Frontal cortex (tissue), 3 donors: ENCODE measurements at regions not wholly inside any gene's neighbourhood (a gene's known extent, or its start where the extent isn't known, plus 50 kb on each side); places are given as distances from the start of the nearest gene placed in this dataset.

Experiments used
- DNase-seq, 2 donors: peaks; one replicate each; pipeline ENCODE4 v3.0.0; 2012; ENCODE audit warnings: low spot score in 2 of 2
- FAIRE-seq: peaks from 2 replicates; lab custom pipeline; 2012; peaks lifted over from hg19 to GRCh38; lab: Jason Lieb, UNC
- donor health status: control.
- donor health status: control.
- donor health status: control.

GRCh38 chrX:39619182-39620009, 478.4 kb downstream of the BCOR start:
- no peak for FAIRE-seq
- DNase-seq, result no peak

- DNase-seq (no peak), FAIRE-seq (no peak)
These were observed 473.6 kb downstream of the BCOR start for GRCh38 chrX:39624166-39624565.

GRCh38 chrX:39625810-39626209, 471.9 kb downstream of the BCOR start:
- DNase-seq (no peak), FAIRE-seq (no peak)

DNA sequence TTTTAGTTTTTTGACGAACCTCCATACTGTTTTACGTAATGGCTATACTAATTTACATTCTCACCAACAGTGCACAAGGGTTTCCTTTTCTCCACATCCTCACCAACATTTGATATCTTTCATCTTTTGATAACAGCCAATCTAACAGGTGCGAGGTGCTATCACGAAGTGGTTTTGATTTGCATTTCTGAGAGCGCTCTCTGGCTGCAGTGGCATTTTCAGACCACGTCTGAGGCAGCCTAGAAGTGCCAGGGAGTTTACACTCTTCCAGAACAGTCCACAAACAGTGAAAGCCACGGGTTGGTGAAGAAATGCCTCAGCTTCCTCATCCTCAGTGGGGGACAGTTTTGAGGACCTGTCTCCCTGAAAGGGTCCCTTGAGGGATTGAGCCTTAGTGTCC, 471.0 kb downstream of the BCOR start:
- no peak for FAIRE-seq
- no peak for DNase-seq

- DNase-seq (no peak), FAIRE-seq (no peak)
These were observed 470.5 kb downstream of the BCOR start for GRCh38 chrX:39627257-39627656.

- DNase-seq (no peak), FAIRE-seq (no peak)
These were observed 468.8 kb downstream of the BCOR start for GRCh38 chrX:39629001-39629400.

DNA sequence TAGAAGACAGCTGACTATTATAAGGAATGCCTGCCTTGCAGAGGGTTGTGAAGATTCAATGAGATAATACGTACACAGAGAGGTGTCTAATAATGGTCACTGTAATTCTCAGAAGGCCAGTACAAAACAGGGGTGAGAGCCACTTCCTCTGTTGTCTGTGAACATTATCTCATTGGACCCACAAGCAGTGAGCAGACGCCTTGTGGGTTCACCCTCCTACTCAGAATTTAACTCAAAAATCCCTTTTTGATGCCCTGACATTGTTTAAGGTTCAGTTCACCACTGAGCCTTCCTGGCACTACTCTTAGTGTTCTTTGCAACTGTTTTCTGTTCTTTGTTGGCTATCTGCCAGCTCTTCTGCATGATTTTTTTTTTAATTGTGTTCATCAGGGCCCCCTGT, 467.4 kb downstream of the BCOR start:
- no peak for FAIRE-seq
- DNase-seq, result no peak

- FAIRE-seq (no peak), DNase-seq (no peak)
These were observed 466.2 kb downstream of the BCOR start for GRCh38 chrX:39631276-39632229.

GRCh38 chrX:39633293-39633692, 464.5 kb downstream of the BCOR start:
- FAIRE-seq (no peak), DNase-seq (no peak)

GRCh38 chrX:39636481-39636880, 461.3 kb downstream of the BCOR start:
- no peak for FAIRE-seq
- no peak for DNase-seq

- DNase-seq (no peak), FAIRE-seq (no peak)
These were observed 459.2 kb downstream of the BCOR start for GRCh38 chrX:39638526-39638925.

DNA sequence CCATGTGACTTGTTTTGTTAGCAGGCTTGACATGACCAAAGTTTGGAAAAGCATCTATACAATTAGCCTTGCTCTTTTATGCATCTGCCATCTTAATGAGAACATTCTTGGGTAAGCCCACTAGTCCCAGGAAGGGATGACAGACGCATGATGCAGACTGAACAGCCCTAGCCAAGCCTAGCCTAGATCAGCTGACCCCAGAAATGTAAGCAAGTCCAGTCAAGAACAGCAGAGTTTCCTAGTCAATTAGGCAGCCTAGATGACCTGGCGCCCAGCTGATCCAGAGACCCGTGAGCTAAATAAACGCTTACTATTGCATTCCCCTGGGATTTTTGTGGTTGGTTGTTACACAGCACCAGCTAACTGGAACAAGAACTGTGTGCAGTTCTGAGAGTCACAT, 457.9 kb downstream of the BCOR start:
- no peak for FAIRE-seq
- no peak for DNase-seq

DNA sequence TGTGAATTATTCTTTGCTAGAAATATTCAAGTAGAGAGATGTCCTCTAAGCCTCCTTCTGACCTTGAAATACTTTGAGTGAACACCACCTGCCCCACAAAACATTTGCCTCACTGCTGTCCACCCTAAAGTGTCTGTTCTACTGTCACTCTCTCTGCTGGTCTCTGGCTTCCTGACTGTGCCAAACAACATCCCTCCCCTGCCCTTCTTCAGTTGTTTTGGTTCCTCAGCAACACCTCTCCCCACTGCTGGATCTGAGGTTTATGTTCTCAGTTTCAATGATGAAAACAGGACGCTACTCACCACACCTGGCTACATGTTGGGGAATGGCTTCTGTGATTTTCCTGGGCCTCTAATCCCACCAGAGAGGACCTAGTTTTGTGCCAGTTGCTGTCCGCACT, 456.9 kb downstream of the BCOR start:
- DNase-seq (no peak), FAIRE-seq (no peak)

GRCh38 chrX:39642071-39642470, 455.7 kb downstream of the BCOR start:
- no peak for FAIRE-seq
- no peak for DNase-seq

DNA sequence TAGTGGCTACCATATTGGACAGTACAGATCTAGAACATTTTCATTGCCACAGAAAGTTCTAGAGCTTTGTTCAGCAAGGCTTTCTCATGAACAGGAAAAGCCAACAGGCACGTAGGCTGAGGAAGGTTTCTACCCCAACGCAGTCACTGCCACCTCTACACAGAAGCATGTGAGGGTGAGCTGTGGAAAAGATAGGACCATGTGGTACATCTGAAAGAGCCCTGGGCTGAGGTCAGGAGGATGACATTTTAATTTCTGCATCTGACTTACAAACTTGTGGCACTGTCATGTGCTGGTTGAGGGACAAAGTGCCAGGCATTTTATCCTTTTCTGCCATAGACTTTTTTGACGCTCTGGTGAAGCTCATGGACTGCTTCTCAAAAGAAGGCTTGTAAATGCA, 454.2 kb downstream of the BCOR start:
- DNase-seq (no peak), FAIRE-seq (no peak)

- FAIRE-seq, result no peak
- no peak for DNase-seq
These were observed 452.4 kb downstream of the BCOR start for GRCh38 chrX:39645178-39645895.

- no peak for DNase-seq
- no peak for FAIRE-seq
These were observed 449.1 kb downstream of the BCOR start for GRCh38 chrX:39648548-39649254.

- no peak for DNase-seq
- no peak for FAIRE-seq
These were observed 446.9 kb downstream of the BCOR start for GRCh38 chrX:39650768-39651347.

- FAIRE-seq, result no peak
- DNase-seq, result peak in 1 of 2 donors; percentile 19
These were observed 445.4 kb downstream of the BCOR start for GRCh38 chrX:39652336-39652735.
